HepG2 (cell line): ENCODE measurements at regions not wholly inside any gene's neighbourhood (a gene's known extent, or its start where the extent isn't known, plus 50 kb on each side); places are given as distances from the start of the nearest gene placed in this dataset.

ENCODE experiments used
- FOXJ3 ChIP-seq: sonication (generic); formaldehyde crosslinking; IDR thresholded peaks from 2 replicates; pipeline ENCODE4 v1.4.0; 2020; ENCODE audit warnings: missing genetic modification reagents, mild to moderate bottlenecking, borderline replicate concordance
- KAT8 ChIP-seq: IDR thresholded peaks from 2 replicates; pipeline ENCODE4 v1.6.1; 2016; ENCODE audit warnings: missing genetic modification reagents, missing compliant biosample characterization
- KMT2A ChIP-seq: sonication (generic); formaldehyde crosslinking; IDR thresholded peaks from 2 replicates; pipeline ENCODE4 v1.4.0; 2020; ENCODE audit warnings: missing genetic modification reagents
- POLR2A ChIP-seq, 2 experiments: IDR thresholded peaks; 2 replicates each; pipeline ENCODE4 v1.6.1; 2011; ENCODE audit warnings: low read depth in 2 of 2, low read length in 2 of 2, mild to moderate bottlenecking in 1 of 2, moderate library complexity in 1 of 2; ENCODE audit not compliant: insufficient read depth in 1 of 2
- TF ChIP-seq, protein P1 (sequence below): IDR thresholded peaks from 2 replicates; pipeline ENCODE4 v1.6.1; 2016; ENCODE audit warnings: low read depth

DNA sequence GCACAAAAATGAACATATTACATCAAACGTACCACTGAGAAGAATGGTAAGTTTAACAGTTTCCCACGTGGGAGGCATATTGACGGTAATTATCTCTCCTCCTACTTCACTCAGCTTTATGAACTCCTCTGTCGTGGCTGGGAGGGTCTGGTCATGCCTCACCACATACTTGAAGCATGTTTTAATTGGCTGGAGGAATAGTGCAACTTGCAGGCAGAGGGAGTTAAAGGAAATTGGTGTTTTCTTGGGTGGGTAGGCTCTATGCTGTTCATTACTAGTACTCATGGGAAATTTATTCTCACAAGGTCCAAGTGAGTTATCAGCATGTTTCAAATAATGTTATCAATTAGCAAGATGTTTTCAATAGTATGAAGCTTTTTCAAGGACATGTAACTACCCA is 767.0 kb downstream of the PLCL1 start:
- TF ChIP-seq, protein P1, sequence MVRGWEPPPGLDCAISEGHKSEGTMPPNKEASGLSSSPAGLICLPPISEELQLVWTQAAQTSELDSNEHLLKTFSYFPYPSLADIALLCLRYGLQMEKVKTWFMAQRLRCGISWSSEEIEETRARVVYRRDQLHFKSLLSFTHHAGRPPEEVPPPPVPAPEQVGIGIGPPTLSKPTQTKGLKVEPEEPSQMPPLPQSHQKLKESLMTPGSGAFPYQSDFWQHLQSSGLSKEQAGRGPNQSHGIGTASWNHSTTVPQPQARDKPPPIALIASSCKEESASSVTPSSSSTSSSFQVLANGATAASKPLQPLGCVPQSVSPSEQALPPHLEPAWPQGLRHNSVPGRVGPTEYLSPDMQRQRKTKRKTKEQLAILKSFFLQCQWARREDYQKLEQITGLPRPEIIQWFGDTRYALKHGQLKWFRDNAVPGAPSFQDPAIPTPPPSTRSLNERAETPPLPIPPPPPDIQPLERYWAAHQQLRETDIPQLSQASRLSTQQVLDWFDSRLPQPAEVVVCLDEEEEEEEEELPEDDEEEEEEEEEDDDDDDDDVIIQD (CRISPR knock-in tag), result no peak
- TF ChIP-seq POLR2A (IDR thresholded peaks at IDR 0.05; ENCODE audit: insufficient read depth in 1 of 2, low read depth in 2 of 2, low read length in 2 of 2) (no peak), FOXJ3 (CRISPR knock-in tag) (no peak), KMT2A (CRISPR knock-in tag) (no peak), KAT8 (CRISPR knock-in tag) (no peak)
